CD14-positive monocyte (primary cell): ENCODE measurements at regions not wholly inside any gene's neighbourhood (a gene's known extent, or its start where the extent isn't known, plus 50 kb on each side); places are given as distances from the start of the nearest gene placed in this dataset.

ENCODE experiments used
- DNase-seq, 3 donors: peaks; one replicate each; pipeline ENCODE4 v3.0.0-alpha.2; 2011 to 2022
- H2AFZ ChIP-seq: 2 replicates; pipeline ENCODE4 v1.6.0; 2012; ENCODE audit warnings: mild to moderate bottlenecking, low read depth, low read length, inconsistent platforms; ENCODE audit not compliant: insufficient read depth, poor library complexity, severe bottlenecking
- H3K27ac ChIP-seq, 2 donors: 1 replicate in 1 of 2; 2 replicates in 1 of 2; pipeline ENCODE4 v1.5.1; 2012 to 2013; ENCODE audit warnings: low read length in 2 of 2, control low read depth in 1 of 2, inconsistent platforms in 1 of 2, low read depth in 1 of 2, mild to moderate bottlenecking in 1 of 2
- H3K27me3 ChIP-seq, 2 donors: one replicate each; pipeline versions ENCODE4 v1.6.0 to v1.6.1; 2011 to 2013; ENCODE audit warnings: low read length in 2 of 2; ENCODE audit not compliant: control insufficient read depth in 2 of 2, insufficient read depth in 2 of 2
- H3K36me3 ChIP-seq, 2 donors: replicated peaks in 1 of 2; 1 replicate in 1 of 2; 2 replicates in 1 of 2; pipeline versions ENCODE4 v1.5.1 to v1.6.1; 2012 to 2013; ENCODE audit warnings: low read length in 2 of 2, control low read depth in 1 of 2, inconsistent platforms in 1 of 2, mild to moderate bottlenecking in 1 of 2; ENCODE audit not compliant: insufficient read depth in 2 of 2, control insufficient read depth in 1 of 2
- H3K4me1 ChIP-seq, 2 donors: 1 replicate in 1 of 2; 2 replicates in 1 of 2; pipeline versions ENCODE4 v1.5.1 to v1.6.1; 2012 to 2013; ENCODE audit warnings: low read length in 2 of 2, control low read depth in 1 of 2, inconsistent platforms in 1 of 2, mild to moderate bottlenecking in 1 of 2, moderate library complexity in 1 of 2; ENCODE audit not compliant: insufficient read depth in 2 of 2, control insufficient read depth in 1 of 2
- H3K4me2 ChIP-seq: replicated peaks from 2 replicates; pipeline ENCODE3; 2012; ENCODE audit warnings: low read length, moderate library complexity, mild to moderate bottlenecking; ENCODE audit not compliant: poor library complexity, severe bottlenecking; ENCODE audit errors: extremely low read depth
- H3K4me3 ChIP-seq, 3 experiments: fragments of 200-600 bp in 1 of 3; sonication (generic) in 1 of 3; replicated peaks in 1 of 3; 1 replicate in 2 of 3; 2 replicates in 1 of 3; pipeline ENCODE4 v1.5.1; 2011 to 2013; ENCODE audit warnings: low read length in 3 of 3, mild to moderate bottlenecking in 3 of 3, control low read depth in 2 of 3, low read depth in 2 of 3, inconsistent platforms in 1 of 3, moderate library complexity in 1 of 3
- H3K79me2 ChIP-seq: 2 replicates; pipeline ENCODE4 v1.6.0; 2012; ENCODE audit warnings: mild to moderate bottlenecking, control low read depth, inconsistent platforms, low read length, moderate library complexity; ENCODE audit not compliant: insufficient read depth
- H3K9ac ChIP-seq: 2 replicates; pipeline ENCODE4 v1.6.0; 2017; ENCODE audit warnings: low read length, mild to moderate bottlenecking; ENCODE audit not compliant: insufficient read depth, poor library complexity, severe bottlenecking
- H3K9me3 ChIP-seq, 2 donors: replicated peaks in 1 of 2; 1 replicate in 1 of 2; 2 replicates in 1 of 2; pipeline versions ENCODE4 v1.5.1 to v1.6.1; 2012 to 2013; ENCODE audit warnings: low read length in 2 of 2, control low read depth in 1 of 2; ENCODE audit not compliant: control insufficient read depth in 1 of 2, insufficient read depth in 1 of 2
- H4K20me1 ChIP-seq: 2 replicates; pipeline ENCODE4 v1.6.0; 2012; ENCODE audit warnings: mild to moderate bottlenecking, low read length, control low read depth, moderate library complexity; ENCODE audit not compliant: insufficient read depth
- H3K27ac Mint-ChIP-seq, 7 donors: one replicate each; pipeline ENCODE4 v1.8.0; 2020; ENCODE audit warnings: mild to moderate bottlenecking in 7 of 7, mixed read lengths in 7 of 7, moderate library complexity in 6 of 7, inconsistent platforms in 2 of 7
- H3K27me3 Mint-ChIP-seq, 3 donors: one replicate each; pipeline ENCODE4 v1.8.0; 2021 to 2022; ENCODE audit warnings: low read depth in 3 of 3, mild to moderate bottlenecking in 3 of 3, mixed read lengths in 3 of 3, moderate library complexity in 3 of 3, inconsistent platforms in 1 of 3
- H3K36me3 Mint-ChIP-seq, 2 donors: one replicate each; pipeline ENCODE4 v1.8.0; 2020; ENCODE audit warnings: mixed read lengths in 2 of 2, inconsistent platforms in 1 of 2, mild to moderate bottlenecking in 1 of 2
- H3K4me1 Mint-ChIP-seq: one replicate; pipeline ENCODE4 v1.8.0; 2020; ENCODE audit warnings: mild to moderate bottlenecking, mixed read lengths
- H3K4me3 Mint-ChIP-seq, 2 donors: one replicate each; pipeline ENCODE4 v1.8.0; 2020; ENCODE audit warnings: mild to moderate bottlenecking in 2 of 2, mixed read lengths in 2 of 2, moderate library complexity in 1 of 2
- H3K9me3 Mint-ChIP-seq, 7 donors: one replicate each; pipeline ENCODE4 v1.8.0; 2020 to 2022; ENCODE audit warnings: mixed read lengths in 7 of 7, mild to moderate bottlenecking in 6 of 7, moderate library complexity in 6 of 7, inconsistent platforms in 2 of 7
- CTCF ChIP-seq: fragments of 200-600 bp; IDR thresholded peaks from one replicate; pipeline ENCODE4 v1.8.0; 2022; ENCODE audit warnings: antibody characterized with exemption, mild to moderate bottlenecking
- WGBS: methylation state at CpG from one replicate; pipeline ENCODE4 v1.1.5; 2013; ENCODE audit warnings: missing lambda C conversion rate; ENCODE audit not compliant: insufficient coverage; 5-methylcytosine and 5-hydroxymethylcytosine counted together
- intact Hi-C, 2 donors: fragments of 100-400 bp; cut with micrococcal nuclease; formaldehyde crosslinking; loops; one replicate each; pipeline versions ENCODE4 v1.15.0 to v1.15.1; 2023

- peak overlapping the region; percentile 15 to 96 (median 30) for H3K4me3 ChIP-seq
- no peaks in the 10 kb centered on the region for H3K9me3 Mint-ChIP-seq
- intact Hi-C loops = loop anchor here (2.0 to 10.0 kb wide), 6 partner anchors 38 to 175 kb away; no protein-coding TSS in a partner anchor
These were observed 412.4 kb downstream of the PCNX1 start for GRCh38 chr14:71319666-71320065.

DNA sequence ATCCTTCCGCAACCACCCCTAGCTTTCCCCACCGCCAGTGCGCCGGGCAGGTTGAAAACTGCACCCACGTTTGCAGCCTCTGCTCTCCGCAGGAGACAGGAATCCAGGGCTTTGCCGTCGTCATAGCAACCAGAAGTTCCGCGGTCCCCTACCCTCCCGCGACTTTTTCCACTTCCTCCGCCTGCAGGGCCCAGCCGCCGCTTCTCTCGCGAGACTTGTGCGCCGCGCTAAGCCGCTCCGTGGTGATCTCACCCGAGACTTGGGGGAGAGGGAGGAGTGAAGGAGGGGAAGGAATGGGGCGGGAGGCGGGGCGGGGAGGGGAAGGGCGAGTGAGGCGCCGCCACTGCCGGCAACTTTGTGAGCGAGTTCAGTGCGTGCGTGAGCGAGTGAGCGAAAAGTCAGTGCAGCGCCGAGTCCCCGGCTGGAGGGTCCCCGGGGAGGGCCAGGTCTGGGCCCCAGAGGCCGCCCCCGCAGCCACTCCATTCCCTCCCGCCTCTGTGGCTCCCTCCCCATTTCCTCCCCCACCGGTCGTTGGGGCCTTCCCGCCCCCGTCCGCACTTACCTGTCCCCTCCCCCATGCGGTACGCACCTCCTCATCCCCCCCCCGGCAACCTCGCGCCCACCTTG is 413.0 kb downstream of the PCNX1 start, which contains the start of gene SIPA1L1:
TSS of gene SIPA1L1 (plus strand) at position 370 of the 627 bp plus-strand sequence.
- intact Hi-C loops = loop anchor here (2.0 to 10.0 kb wide), 6 partner anchors 37 to 175 kb away; no protein-coding TSS in a partner anchor
- H3K27ac ChIP-seq = peak within 1 kb of the TSS; percentile 86 to 92
- peaks cover 43% of the 10 kb centered on the region for H3K79me2 ChIP-seq
- Mint-ChIP-seq H3K27ac (peak within 1 kb of the TSS; percentile 87 to 97 (median 94)), H3K36me3 (peaks cover 5 to 11% of the 10 kb centered on the region in 2 donors), H3K4me3 (peak within 1 kb of the TSS; percentile 97), H3K27me3 (peaks cover 0 to 1% (median 0%) of the 10 kb centered on the region in 3 donors), H3K4me1 (peaks cover 40% of the 10 kb centered on the region), H3K9me3 (no peaks in the 10 kb centered on the region)
- peaks cover 42% of the 10 kb centered on the region in 2 donors for H3K4me1 ChIP-seq
- peak within 1 kb of the TSS; percentile 94 for H3K9ac ChIP-seq
- H3K4me3 ChIP-seq = peak within 1 kb of the TSS; percentile 81 to 96 (median 84)
- no peaks in the 10 kb centered on the region for H3K9me3 ChIP-seq
- no peaks in the 10 kb centered on the region for H3K36me3 ChIP-seq
- H4K20me1 ChIP-seq = peaks cover 16% of the 10 kb centered on the region
- peak within 1 kb of the TSS; percentile 60 for H2AFZ ChIP-seq
- 0% methylated on average over 41 of the region's 52 CpGs for WGBS
- TF ChIP-seq CTCF = no peak
- DNase-seq = peak; percentile 98 to 99 (median 98)
- no peaks in the 10 kb centered on the region for H3K27me3 ChIP-seq
- peak within 1 kb of the TSS; percentile 78 for H3K4me2 ChIP-seq

More at GRCh38 chr14:71319666-71320065, 412.4 kb downstream of the PCNX1 start:
- peaks cover 36 to 37% of the 10 kb centered on the region in 2 donors for H3K4me1 ChIP-seq
- H3K27ac ChIP-seq = peak overlapping the region; percentile 86 to 92
- H3K9ac ChIP-seq = no peak overlapping the region
- H3K4me2 ChIP-seq = peak overlapping the region; percentile 78
- peaks cover 34% of the 10 kb centered on the region for H3K4me1 Mint-ChIP-seq
- peak overlapping the region; percentile 94 to 97 for H3K4me3 Mint-ChIP-seq
- peak in 1 of 3 donors; percentile 11 for DNase-seq
- 9% methylated on average over 4 of the region's 5 CpGs for WGBS
- H3K9me3 ChIP-seq = no peaks in the 10 kb centered on the region
- peak overlapping the region; percentile 46 to 95 (median 90) for H3K27ac Mint-ChIP-seq
- TF ChIP-seq CTCF = no peak
- peaks cover 0 to 4% (median 1%) of the 10 kb centered on the region in 3 donors for H3K27me3 Mint-ChIP-seq
- H3K79me2 ChIP-seq = peaks cover 38% of the 10 kb centered on the region
- peaks cover 16% of the 10 kb centered on the region for H4K20me1 ChIP-seq
- H3K27me3 ChIP-seq = no peaks in the 10 kb centered on the region
- no peaks in the 10 kb centered on the region for H3K36me3 ChIP-seq
- H3K36me3 Mint-ChIP-seq = peaks cover 5 to 10% of the 10 kb centered on the region in 2 donors
- peak overlapping the region; percentile 60 for H2AFZ ChIP-seq
